ENCODE measurements at regions not wholly inside any gene's neighbourhood (a gene's known extent, or its start where the extent isn't known, plus 50 kb on each side); places are given as distances from the start of the nearest gene placed in this dataset.

- no peak for TF ChIP-seq CTCF (conservative IDR thresholded peaks at IDR 0.05)
- H3K9me3 Mint-ChIP-seq = no peaks in the 10 kb centered on the region
- DNase-seq (ENCODE audit: low read depth, low spot score) = no peak
- peaks cover 10% of the 10 kb centered on the region for H3K4me1 Mint-ChIP-seq
- no peak overlapping the region for H3K4me3 Mint-ChIP-seq
- H3K36me3 Mint-ChIP-seq (ENCODE audit: low read depth) = no peaks in the 10 kb centered on the region
- H3K27ac Mint-ChIP-seq (ENCODE audit: unreplicated experiment) = no peak overlapping the region
- H3K27me3 Mint-ChIP-seq (ENCODE audit: low read depth) = no peaks in the 10 kb centered on the region
These were observed 106.7 kb downstream of the FAM174A start for GRCh38 chr5:100641833-100642232.

- TF ChIP-seq CTCF (conservative IDR thresholded peaks at IDR 0.05) = no peak
- DNase-seq (ENCODE audit: low read depth, low spot score) = no peak
- H3K27ac Mint-ChIP-seq (ENCODE audit: unreplicated experiment) = peak overlapping the region; percentile 52
- H3K4me1 Mint-ChIP-seq = peaks cover 10% of the 10 kb centered on the region
- no peaks in the 10 kb centered on the region for H3K9me3 Mint-ChIP-seq
- no peaks in the 10 kb centered on the region for H3K36me3 Mint-ChIP-seq (ENCODE audit: low read depth)
- no peak overlapping the region for H3K4me3 Mint-ChIP-seq
- no peaks in the 10 kb centered on the region for H3K27me3 Mint-ChIP-seq (ENCODE audit: low read depth)
These were observed 108.3 kb downstream of the FAM174A start for GRCh38 chr5:100643473-100643872.

- DNase-seq (ENCODE audit: low read depth, low spot score) = no peak
- peaks cover 11% of the 10 kb centered on the region for H3K4me1 Mint-ChIP-seq
- TF ChIP-seq CTCF (conservative IDR thresholded peaks at IDR 0.05) = no peak
- no peaks in the 10 kb centered on the region for H3K36me3 Mint-ChIP-seq (ENCODE audit: low read depth)
- no peak overlapping the region for H3K27ac Mint-ChIP-seq (ENCODE audit: unreplicated experiment)
- H3K9me3 Mint-ChIP-seq = no peaks in the 10 kb centered on the region
- no peaks in the 10 kb centered on the region for H3K27me3 Mint-ChIP-seq (ENCODE audit: low read depth)
- no peak overlapping the region for H3K4me3 Mint-ChIP-seq
These were observed 109.0 kb downstream of the FAM174A start for GRCh38 chr5:100644185-100644584.

GRCh38 chr5:100644776-100645175, 109.6 kb downstream of the FAM174A start:
- Mint-ChIP-seq H3K27me3 (ENCODE audit: low read depth) (no peaks in the 10 kb centered on the region), H3K27ac (ENCODE audit: unreplicated experiment) (no peak overlapping the region)

GRCh38 chr5:100646011-100646410, 110.8 kb downstream of the FAM174A start:
- no peaks in the 10 kb centered on the region for H3K9me3 Mint-ChIP-seq
- H3K27ac Mint-ChIP-seq (ENCODE audit: unreplicated experiment) = no peak overlapping the region
- DNase-seq (ENCODE audit: low read depth, low spot score) = no peak
- H3K36me3 Mint-ChIP-seq (ENCODE audit: low read depth) = no peaks in the 10 kb centered on the region
- H3K4me1 Mint-ChIP-seq = peaks cover 14% of the 10 kb centered on the region
- H3K27me3 Mint-ChIP-seq (ENCODE audit: low read depth) = no peaks in the 10 kb centered on the region
- no peak for TF ChIP-seq CTCF (conservative IDR thresholded peaks at IDR 0.05)
- no peak overlapping the region for H3K4me3 Mint-ChIP-seq

More at GRCh38 chr5:100644776-100645175, 109.6 kb downstream of the FAM174A start:
- H3K4me1 Mint-ChIP-seq = peaks cover 14% of the 10 kb centered on the region
- no peaks in the 10 kb centered on the region for H3K9me3 Mint-ChIP-seq
- DNase-seq (ENCODE audit: low read depth, low spot score) = no peak
- H3K36me3 Mint-ChIP-seq (ENCODE audit: low read depth) = no peaks in the 10 kb centered on the region
- no peak for TF ChIP-seq CTCF (conservative IDR thresholded peaks at IDR 0.05)
- no peak overlapping the region for H3K4me3 Mint-ChIP-seq

- H3K4me3 Mint-ChIP-seq = no peak overlapping the region
- peaks cover 14% of the 10 kb centered on the region for H3K4me1 Mint-ChIP-seq
- no peaks in the 10 kb centered on the region for H3K27me3 Mint-ChIP-seq (ENCODE audit: low read depth)
- no peak overlapping the region for H3K27ac Mint-ChIP-seq (ENCODE audit: unreplicated experiment)
- H3K9me3 Mint-ChIP-seq = no peaks in the 10 kb centered on the region
- H3K36me3 Mint-ChIP-seq (ENCODE audit: low read depth) = no peaks in the 10 kb centered on the region
- no peak for DNase-seq (ENCODE audit: low read depth, low spot score)
- no peak for TF ChIP-seq CTCF (conservative IDR thresholded peaks at IDR 0.05)
These were observed 111.5 kb downstream of the FAM174A start for GRCh38 chr5:100646691-100647090.
